ENCODE measurements at regions not wholly inside any gene's neighbourhood (a gene's known extent, or its start where the extent isn't known, plus 50 kb on each side); places are given as distances from the start of the nearest gene placed in this dataset.

DNA sequence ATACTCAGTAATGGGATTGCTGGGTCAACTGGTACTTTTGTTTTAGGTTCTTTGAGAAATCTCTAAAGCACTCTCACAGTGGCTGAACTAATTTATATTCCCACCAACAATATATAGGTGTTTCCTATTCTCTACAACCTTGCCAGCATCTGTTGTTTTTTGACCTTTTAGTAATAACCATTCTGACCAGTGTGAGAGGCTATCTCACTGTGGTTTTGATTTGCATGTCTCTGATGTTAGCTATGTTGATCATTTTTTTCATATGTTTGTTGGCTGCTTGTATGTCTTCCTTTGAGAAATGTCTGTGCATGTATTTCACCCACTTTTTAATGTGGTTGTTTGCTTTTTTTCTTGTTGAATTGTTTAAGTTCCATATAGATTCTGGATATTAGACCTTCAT lies 98.2 kb upstream of the DCBLD2 start:
- DNase-seq (ENCODE audit: low read depth, low spot score): no peak

DNA sequence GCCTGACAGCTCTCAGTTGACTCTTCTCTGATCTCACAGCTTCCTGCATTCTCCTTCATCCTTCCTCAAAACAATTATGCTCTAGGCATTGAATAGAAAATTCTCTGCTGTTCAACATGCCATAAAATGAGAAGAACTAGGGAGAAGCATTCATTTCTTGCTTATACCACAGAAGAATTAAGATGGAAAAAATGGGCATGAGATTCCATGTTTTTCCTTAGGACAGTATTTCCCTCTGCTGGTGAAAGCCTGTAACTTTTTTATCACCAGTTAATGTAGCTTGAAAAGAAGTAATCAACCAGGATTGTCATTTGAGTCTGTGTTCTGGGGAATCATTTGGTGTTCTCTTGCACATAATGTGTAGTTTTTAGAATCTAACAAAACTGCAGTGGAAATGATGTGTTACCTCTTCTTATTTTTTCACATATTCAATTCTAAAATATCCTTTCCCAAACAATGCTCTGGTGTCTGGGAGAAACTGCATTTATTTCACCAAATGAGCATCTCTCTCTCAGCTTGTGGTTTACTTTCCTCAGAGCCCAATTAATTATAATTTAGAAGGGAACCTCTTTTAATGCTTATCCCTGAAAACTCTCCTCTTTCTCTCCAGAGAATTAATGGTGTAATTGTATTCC lies 92.8 kb upstream of the DCBLD2 start:
- DNase-seq (ENCODE audit: low read depth, low spot score): peak; percentile 77

DNA sequence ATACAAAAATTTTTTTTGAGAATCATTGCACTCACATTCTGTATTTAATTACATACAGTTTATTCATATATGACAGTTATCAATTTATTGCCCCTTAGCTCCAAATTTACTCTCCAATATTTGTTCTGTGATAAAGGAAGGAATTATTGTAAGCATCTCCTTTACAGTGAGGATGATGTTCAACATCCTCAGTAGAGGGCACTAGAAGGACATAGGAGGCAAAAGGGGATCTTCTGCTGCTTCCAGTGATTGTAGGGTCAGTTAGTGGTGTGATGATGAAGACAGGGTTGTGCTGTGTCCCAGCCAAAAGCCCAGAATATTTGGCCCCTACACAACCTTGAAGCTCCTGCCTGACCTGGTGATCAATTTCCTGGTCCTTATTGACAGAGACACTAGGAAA lies 89.9 kb upstream of the DCBLD2 start:
- DNase-seq (ENCODE audit: low read depth, low spot score): no peak

DNA sequence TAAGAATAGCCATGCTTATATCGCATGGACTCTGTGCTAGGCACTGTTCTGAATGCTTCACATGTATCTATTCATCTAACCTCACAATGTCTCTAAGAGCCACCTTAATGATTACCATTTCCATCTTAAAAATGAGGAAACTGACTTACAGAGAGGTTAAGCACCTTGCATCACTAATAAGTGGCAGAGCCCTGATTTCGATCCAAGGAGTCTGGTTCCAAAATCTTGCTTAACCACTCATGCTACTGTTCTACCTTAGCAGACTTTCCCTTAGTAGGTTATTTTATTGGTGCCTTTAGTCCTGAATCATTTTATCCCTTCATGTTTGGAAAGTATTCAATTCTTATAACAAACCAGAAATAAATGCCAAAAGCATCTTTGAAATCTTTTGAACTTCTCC lies 89.2 kb upstream of the DCBLD2 start:
- no peak for DNase-seq (ENCODE audit: low read depth, low spot score)

DNA sequence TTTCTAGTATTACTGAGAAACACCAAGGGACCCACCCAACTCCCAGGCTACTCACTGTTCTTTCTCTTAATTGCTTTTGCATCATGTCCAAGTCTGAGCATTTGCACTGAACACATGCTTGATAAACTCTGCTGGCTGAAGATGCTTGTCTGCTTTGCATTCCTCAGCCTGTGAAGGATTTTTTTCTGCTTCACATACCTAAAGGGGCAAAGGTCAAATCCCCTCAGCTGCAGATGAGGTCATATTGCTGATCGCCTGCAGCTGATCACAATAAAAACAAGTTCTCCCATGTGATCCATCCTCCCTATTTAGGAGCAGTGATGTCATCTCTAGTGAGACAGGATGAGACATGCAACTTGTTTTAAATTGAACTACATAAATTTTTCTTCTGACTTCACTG lies 84.6 kb upstream of the DCBLD2 start:
- DNase-seq (ENCODE audit: low read depth, low spot score): peak; percentile 84

DNA sequence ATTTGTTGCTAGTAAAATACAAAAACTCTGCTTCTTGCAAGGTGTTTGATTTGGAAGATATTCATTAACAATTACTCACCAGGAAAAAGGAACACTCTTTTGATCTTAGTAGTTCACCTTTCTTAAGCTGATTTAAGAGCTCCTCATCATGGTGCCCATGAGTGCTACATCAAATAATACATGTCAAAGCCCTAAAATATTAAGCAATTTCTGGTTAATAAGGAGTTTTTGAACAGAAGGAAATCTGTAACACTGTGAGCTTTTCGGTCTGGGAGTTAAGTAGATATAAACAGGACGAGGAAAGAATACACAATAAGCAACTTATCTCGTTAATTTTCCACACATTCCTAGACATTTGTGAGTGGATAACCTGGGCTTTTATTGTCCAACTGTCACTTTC lies 83.9 kb upstream of the DCBLD2 start:
- no peak for DNase-seq (ENCODE audit: low read depth, low spot score)

DNA sequence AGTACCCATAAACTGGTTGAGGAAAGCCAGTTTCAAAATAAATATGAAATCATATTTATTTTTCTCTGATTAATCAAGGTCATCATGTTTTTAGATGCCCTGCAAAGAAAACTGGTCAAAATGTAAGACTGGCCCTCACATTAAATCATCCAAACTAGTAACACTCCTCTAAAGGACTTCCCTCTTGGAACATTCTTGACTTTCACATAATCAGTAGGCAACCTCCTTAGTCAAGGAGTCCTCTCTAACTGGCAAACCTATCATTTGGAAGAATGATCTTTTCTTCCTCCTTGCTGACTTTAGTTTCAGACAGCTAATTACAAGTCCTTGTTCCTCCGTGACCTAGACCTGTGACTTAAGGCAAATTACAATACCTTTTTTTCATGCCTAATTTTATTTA lies 82.5 kb upstream of the DCBLD2 start:
- no peak for DNase-seq (ENCODE audit: low read depth, low spot score)

DNA sequence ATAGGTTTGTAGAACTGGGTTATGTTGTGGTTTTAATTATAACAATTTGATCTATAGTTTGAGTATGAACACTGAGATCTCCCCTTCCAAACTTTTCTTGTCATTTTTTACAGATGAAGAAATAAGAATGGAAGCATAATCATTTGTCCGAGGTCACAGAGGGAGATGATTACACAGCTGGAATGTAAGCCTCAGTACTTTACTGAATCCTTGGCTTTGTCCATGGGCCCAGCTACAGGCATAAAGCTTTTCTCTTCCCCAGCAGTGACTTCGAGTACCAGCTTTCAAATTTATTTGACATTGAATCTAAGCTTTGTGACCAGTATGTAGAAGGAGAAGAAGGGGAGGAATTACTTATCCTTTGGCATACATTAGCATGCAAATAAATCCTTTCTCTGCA lies 80.9 kb upstream of the DCBLD2 start:
- peak; percentile 64 for DNase-seq (ENCODE audit: low read depth, low spot score)

DNA sequence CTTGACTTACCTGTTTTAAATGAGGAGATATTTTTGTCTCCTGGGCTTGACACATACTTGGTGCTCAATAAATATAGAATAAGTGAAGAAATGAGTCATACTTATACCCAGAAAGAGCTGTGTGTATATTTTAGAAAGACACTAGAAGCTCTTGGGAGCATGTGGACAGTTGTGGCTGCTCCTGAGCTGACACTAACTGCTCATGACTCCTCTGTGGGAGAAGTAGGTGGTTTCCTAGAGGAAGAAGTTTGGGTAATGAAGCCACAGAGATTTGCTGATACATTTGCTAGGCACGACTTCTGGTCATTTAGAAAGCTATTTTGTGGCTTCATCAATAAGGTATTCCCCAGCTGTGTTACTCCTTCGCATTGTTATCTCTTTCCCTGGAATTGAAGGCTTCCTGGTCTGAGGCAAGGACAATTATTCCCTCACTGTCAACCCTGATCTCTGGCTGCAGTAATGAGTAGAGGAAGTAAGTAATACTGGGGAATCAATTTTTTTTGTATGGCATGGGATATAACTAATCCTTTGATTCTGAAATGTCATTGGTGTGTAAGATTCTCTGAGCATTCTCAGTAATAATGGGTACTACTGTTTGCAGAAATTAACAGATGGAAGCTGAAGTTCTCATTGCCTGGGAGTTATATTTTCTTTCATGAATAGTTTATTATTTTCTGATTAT lies 79.6 kb upstream of the DCBLD2 start:
- peak; percentile 81 for DNase-seq (ENCODE audit: low read depth, low spot score)

DNA sequence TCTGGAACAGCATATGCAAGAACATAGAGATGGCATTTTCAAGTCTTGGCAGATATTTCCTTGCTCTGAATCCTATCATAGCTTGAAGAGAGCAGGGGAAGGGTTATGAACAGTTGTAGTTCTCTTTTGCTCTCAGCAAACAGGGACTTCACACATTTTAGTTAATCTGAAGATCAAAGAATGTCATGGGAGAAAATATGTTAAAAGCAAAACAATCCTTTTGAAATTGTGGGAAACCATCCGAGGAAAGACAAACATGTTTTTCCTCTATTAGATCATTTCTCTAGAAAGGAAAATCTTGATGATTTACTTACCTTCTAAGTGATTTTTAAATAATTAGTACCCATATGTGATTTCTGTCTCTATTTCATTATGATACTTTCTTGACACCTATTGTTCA lies 77.8 kb upstream of the DCBLD2 start:
- DNase-seq (ENCODE audit: low read depth, low spot score): no peak

DNA sequence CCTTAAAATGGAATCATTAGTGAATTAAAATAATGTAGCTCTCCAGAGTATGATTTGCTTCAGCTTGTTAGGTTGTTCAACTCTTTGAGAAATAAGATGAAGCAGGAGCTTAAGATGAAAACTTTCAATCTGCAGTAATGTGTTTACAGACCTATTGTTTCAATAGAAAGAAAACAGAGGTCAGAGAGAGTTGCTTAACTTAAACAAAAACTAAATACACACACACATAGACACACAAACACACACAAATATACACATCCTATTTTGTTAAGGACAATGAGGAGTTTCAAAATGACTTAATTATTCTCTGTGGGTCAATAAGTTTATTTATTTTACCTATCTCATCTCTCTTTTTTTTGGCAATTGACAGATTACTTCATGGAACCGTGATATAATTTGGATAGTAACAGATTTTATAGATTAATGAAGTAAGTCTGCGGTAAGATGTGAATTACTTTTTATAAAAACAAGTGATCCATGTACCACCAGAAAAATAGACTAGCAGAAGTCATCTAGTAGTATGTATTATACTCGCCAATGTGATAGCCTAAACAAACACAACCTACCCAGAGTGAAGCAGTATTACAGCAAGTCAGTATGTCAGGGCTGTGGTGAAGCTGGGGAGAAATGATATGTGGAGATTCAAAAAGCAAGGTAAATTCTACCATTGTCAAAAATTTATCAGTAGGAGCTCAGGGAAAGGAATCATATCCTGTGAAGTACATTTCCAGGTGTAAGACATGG lies 76.7 kb upstream of the DCBLD2 start:
- no peak for DNase-seq (ENCODE audit: low read depth, low spot score)

DNA sequence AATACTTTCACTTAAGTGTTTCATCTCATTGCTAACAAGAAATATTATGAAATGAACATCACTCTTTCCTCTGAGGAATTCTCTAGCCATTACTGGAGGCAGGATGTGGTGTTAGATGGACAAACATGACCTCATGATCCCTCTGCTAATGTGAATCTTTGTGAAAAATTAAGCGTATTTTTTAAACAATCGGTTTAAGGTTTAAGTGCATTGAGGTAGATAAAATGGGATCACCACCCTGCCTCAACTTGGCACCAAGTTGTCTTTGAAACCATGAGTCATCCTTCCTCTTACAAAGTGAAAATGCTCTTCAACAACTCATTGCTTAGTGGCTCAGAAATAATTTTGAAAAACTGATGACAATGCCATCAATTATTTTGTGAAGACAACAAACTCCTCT lies 76.0 kb upstream of the DCBLD2 start:
- peak; percentile 90 for DNase-seq (ENCODE audit: low read depth, low spot score)

DNA sequence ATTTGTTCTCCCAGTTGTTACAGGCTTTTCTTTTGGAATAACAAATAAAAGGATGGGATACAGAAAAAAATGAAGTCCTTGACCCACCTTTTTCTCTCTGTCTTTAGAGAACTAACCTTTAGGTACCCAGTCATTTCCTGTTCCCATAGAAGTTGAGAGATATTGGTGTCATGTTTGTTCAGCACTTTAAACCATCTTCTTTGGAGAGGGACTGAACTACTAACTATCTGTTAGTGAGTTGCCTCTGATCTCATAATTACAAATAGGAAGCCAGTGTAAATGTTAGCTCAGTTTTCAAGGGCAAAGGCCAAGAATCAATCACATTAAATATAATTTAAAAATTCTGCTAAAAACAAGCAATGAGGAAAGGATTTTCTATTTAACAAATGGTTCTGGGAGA lies 72.9 kb upstream of the DCBLD2 start:
- DNase-seq (ENCODE audit: low read depth, low spot score): no peak

DNA sequence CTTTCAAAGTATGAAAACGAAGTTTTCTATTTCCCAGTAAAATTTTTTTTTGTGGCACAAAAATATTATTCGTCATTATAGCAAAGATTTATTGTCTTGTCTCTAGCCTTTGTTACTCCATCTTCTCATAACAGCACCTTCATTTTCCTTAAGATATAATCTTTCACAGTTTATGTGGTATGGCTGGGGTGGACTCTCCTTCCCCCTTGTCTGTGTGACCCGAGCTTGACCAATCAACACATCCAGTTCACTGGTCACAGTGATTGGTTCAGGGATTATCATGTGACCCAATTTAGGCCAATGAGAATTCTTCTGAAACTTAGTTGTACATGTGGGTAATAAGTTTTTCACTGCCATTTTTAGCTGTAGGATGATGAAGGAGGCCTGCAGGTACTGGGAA lies 71.2 kb upstream of the DCBLD2 start:
- no peak for DNase-seq (ENCODE audit: low read depth, low spot score)

DNA sequence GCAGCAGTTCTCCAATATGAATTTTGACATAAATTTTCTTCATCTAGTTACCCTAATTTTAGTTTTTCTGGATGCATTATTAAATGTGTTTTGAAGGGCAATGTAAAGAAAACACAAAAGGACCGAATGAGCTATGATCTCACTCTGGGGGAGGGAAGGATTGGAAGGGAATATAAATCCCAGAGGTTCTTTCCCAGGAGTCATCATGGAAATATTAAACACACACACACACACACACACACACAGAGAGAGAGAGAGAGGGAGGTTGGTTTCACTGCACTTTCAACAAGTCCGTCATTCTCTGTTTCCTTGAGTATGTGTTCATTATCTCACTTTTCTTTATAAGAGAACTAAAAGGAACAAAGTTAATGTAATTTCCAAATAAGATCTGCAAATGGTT lies 70.7 kb upstream of the DCBLD2 start:
- DNase-seq (ENCODE audit: low read depth, low spot score): peak; percentile 90

DNA sequence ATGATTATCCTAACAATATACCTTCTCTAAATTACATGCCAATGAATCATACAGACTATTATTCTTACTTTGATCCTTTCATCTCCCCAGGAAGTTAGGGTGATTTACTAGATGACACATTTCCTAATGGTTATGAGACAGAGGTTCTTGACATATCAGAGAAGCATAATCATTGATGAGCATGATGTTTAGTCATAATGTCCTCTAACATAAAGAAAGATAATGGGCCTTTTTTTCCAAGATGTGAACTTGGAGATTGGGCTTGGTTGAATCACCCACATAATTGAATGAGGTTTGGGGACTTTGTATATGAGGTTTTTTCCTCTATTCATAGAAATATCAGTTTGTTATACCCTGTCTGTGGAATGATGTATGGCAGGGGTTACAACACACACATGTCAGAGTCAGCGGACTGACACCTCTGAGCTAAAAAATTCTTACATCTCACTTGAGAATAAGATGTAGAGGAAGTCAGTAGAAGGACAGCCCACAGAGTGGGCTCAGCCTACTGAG lies 69.7 kb upstream of the DCBLD2 start:
- DNase-seq (ENCODE audit: low read depth, low spot score): peak; percentile 59

DNA sequence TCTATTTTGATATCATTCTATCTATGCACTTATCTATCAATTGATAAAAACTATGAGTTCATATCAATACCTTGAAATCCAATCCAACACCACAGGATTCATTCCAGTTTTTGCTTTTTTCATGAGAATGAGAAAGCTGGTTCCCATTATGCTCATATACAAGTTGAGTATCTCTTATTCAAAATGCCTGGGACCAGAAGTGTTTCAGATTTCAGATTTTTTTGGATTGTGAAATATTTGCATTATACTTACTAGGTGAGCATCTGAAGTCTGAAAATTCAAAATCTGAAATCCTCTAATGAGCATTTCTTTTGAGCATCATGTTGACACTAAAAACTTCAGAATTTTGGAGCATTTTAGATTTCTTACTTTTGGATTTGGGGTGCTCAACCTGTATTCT lies 67.8 kb upstream of the DCBLD2 start:
- DNase-seq (ENCODE audit: low read depth, low spot score): no peak

DNA sequence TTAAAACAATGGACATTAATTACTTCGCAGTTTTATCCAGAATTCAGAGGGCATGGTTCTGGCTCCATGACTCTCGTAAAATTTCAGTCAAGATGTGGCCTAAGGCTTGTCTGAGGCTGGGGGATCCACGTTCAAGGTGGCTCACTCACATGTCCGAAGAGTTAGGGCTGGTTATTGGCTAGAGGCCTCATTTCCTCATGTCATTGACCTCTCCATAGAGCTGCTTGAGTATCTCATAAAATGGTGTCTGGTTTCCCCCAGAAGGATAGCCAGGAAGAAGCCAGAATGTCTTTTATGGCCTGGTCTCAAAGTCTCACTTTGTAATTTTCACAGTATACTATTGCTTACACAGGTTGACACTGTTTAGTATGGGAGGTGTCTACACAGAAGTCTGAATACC lies 67.3 kb upstream of the DCBLD2 start:
- DNase-seq (ENCODE audit: low read depth, low spot score): no peak

DNA sequence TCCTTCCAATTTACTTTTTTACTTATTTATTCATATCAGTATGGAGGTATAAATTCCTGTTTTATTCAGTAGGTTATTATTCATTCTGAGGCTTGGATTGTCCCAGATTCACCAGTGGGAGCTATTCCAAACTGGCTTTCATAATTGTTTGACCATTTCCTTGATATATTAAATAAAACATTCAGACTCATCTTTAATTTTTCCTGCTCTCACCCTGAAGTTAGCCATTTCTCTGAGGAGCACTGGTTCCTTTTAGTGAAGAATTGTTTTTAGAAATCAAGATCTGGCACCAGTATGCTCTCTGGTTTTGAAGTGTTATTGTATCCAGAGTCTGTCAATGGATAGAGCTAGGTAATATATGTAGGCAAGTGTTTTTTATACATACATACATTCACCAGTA lies 66.9 kb upstream of the DCBLD2 start:
- DNase-seq (ENCODE audit: low read depth, low spot score): no peak

DNA sequence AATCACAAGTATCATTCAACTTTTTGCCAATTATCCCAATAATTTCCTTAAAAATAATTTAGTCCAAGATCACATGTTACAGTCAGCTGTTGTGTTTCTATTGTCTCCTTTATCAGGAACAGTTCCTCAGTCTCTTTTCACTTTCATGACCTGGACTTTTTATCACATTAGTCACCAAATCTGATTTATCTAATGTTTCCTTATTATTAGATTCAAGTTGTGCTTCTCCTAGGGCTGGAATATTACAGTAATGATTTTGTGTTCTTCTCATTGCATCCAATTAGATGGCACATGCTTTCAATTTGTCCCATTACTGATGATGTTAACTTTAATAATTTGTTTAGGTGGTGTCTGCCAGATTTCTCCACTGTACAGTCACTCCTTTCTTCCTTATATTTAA lies 66.3 kb upstream of the DCBLD2 start:
- DNase-seq (ENCODE audit: low read depth, low spot score): no peak

DNA sequence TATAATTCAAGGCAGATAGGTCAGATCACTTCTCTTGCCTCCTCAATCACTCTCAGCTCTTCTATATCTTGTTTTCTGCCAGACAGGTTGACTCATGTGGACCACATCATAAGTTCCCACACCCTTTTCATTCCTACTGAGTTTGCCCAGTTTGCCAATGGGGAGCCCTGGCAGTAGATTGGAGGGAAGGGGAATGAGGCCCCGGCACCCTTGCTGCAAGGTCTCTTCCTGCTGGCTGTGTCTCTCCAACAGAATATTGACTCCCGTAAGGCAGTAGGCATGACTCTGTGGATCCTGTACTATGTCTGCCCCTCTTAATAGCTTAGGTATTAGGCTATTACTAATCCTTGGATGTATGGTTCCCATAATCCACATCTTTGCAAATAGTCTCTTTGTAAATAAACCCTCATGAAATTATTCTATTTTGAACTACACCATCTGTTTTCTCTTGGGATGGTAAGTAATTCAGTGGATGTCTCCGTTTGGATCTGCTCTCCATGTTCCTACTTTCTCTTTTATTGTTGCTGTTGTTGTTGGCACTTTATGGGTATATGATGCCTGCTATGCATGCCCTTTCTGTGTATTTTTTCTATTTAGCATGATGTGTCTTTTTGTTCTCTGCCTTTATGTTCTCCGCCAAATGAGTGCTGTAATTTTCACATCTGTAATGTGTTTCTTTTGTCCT lies 65.5 kb upstream of the DCBLD2 start:
- no peak for DNase-seq (ENCODE audit: low read depth, low spot score)

DNA sequence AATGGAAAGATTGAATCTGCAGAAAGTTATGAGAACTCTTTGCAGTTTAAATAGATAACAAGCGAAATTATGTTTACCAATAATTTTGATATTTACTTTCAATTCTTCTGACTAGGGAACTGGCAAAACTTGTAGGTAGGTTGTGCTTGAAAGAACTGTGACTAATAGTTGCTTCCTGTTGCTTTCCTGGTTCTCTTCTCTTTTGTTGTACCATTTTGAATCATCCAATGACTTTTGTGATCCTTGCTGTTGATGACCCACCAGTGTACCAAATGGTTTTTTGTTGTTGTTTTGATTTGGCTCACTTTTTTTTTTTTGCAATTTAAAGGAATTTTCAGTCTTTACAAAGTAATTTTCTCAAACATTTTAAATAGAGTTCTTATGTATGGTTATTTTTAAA lies 64.9 kb upstream of the DCBLD2 start:
- DNase-seq (ENCODE audit: low read depth, low spot score): no peak

Data from astrocyte of the hippocampus (primary cell).